Ovary (tissue), 7 donors: ENCODE measurements at regions not wholly inside any gene's neighbourhood (a gene's known extent, or its start where the extent isn't known, plus 50 kb on each side); places are given as distances from the start of the nearest gene placed in this dataset.

Experiments used
- DNase-seq, 5 donors: peaks; one replicate each; pipeline ENCODE4 v3.0.0-alpha.2; 2019 to 2020
- H3K27ac ChIP-seq, 2 donors: fragments of 200-600 bp; one replicate each; pipeline versions ENCODE4 v1.5.1 to v1.8.0; 2019 to 2022
- H3K27me3 ChIP-seq: fragments of 200-600 bp; one replicate; pipeline ENCODE4 v1.8.0; 2022
- H3K36me3 ChIP-seq: fragments of 200-600 bp; sonication (generic); one replicate; pipeline ENCODE4 v1.5.1; 2019
- H3K4me1 ChIP-seq: one replicate; pipeline ENCODE4 v1.8.1; 2013; ENCODE audit warnings: mild to moderate bottlenecking, moderate library complexity; ENCODE audit not compliant: insufficient read depth
- H3K4me3 ChIP-seq: fragments of 200-600 bp; sonication (generic); one replicate; pipeline ENCODE4 v1.5.1; 2017
- H3K9me3 ChIP-seq, 2 donors: fragments of 200-600 bp in 1 of 2; sonication (generic) in 1 of 2; one replicate each; pipeline versions ENCODE4 v1.5.1 to v1.8.1; 2013 to 2019; ENCODE audit warnings: mild to moderate bottlenecking in 1 of 2, moderate library complexity in 1 of 2
- EP300 ChIP-seq: sonication (generic); formaldehyde crosslinking; IDR thresholded peaks from one replicate; pipeline ENCODE4 v1.6.1; 2017; ENCODE audit warnings: antibody characterized with exemption
- POLR2A ChIP-seq: fragments of 450-650 bp; IDR thresholded peaks from one replicate; pipeline ENCODE4 v1.6.1; 2017; ENCODE audit warnings: antibody characterized with exemption, mild to moderate bottlenecking, moderate library complexity
- WGBS, 3 donors: extraction: QIAGEN DNeasy Blood & Tissue Kit in 1 of 3; methylation state at CpG; one replicate each; pipeline versions ENCODE4 v1.1.5 to v1.1.7; 2013 to 2017; 5-methylcytosine and 5-hydroxymethylcytosine counted together
- intact Hi-C, 4 donors: fragments of 100-400 bp; cut with DNase I; formaldehyde crosslinking; loops; one replicate each; pipeline versions ENCODE4 v1.11.0 to v1.15.1; 2022 to 2023
- TF ChIP-seq, protein P1 (sequence below), 3 donors: fragments of 450-650 bp in 2 of 3; fragments of 200-600 bp in 1 of 3; IDR thresholded peaks; one replicate each; pipeline versions ENCODE4 v1.5.1 to v1.8.0; 2016 to 2022; ENCODE audit warnings: antibody characterized with exemption in 3 of 3, mild to moderate bottlenecking in 1 of 3
- donor health status: DM: no; HTN: no; CAD: no; lungs with moderate emphysema.
- donor health status: DM: no; HTN: no; CAD: no.
- donor health status: Bipolar disorder and iron deficiency.
- donor health status: DM: no; HTN: no; CAD: no.
- donor health status: DM: yes; HTN: yes; CAD: no.

DNA sequence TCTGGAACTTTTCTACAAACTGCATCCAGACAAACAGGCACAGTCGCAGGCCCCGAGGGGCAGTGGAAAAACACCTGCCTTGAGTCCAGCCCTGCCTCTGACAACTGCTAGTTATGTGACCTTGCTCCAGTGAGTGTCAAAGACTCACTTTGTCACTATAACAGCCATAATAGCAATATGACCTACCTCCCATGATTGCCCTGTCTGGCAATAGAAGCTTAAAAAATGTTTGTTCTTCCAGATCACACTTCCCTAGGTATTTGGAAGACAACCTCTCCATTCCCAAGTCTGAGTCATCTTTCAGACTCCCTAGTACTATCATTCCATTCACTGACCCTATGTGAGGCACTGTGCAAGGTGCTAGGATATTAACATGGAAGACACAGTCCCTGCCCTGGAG, 74.5 kb downstream of the RPL27A start:
- Histone ChIP-seq H3K27ac (no peak overlapping the region), H3K9me3 (no peaks in the 10 kb centered on the region), H3K4me1 (peaks cover 29% of the 10 kb centered on the region), H3K36me3 (no peaks in the 10 kb centered on the region), H3K4me3 (no peak overlapping the region), H3K27me3 (no peaks in the 10 kb centered on the region)
- DNase-seq, result no peak
- 75 to 76% (median 75%) methylated on average over 2 of the region's 2 CpGs for WGBS, 3 donors
- intact Hi-C loops, result no loop called here
- TF ChIP-seq, protein P1, sequence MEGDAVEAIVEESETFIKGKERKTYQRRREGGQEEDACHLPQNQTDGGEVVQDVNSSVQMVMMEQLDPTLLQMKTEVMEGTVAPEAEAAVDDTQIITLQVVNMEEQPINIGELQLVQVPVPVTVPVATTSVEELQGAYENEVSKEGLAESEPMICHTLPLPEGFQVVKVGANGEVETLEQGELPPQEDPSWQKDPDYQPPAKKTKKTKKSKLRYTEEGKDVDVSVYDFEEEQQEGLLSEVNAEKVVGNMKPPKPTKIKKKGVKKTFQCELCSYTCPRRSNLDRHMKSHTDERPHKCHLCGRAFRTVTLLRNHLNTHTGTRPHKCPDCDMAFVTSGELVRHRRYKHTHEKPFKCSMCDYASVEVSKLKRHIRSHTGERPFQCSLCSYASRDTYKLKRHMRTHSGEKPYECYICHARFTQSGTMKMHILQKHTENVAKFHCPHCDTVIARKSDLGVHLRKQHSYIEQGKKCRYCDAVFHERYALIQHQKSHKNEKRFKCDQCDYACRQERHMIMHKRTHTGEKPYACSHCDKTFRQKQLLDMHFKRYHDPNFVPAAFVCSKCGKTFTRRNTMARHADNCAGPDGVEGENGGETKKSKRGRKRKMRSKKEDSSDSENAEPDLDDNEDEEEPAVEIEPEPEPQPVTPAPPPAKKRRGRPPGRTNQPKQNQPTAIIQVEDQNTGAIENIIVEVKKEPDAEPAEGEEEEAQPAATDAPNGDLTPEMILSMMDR (IDR thresholded peaks at IDR 0.05), result no peak
- TF ChIP-seq EP300, result no peak
- no peak for TF ChIP-seq POLR2A

DNA sequence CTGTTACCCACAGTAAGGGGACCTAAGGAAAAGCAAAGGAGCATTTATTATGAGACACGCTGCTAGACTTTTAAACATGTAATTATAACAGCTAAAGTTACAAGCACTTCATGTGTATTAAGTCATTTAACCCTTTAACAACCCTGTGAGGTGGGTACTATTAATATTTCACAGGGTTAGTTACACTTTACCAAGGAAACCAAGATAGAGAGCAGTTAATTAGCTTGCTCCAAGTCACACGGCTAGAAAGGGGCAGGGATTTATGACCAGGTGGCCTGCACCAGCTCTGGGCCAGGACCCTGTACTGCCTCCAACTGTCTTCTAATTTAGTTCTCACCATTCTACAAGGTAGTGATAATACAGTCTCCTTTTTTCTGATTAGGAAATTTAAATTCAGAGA, 74.9 kb downstream of the RPL27A start:
- Histone ChIP-seq H3K27me3 (no peaks in the 10 kb centered on the region), H3K36me3 (no peaks in the 10 kb centered on the region), H3K4me3 (no peak overlapping the region), H3K9me3 (no peaks in the 10 kb centered on the region), H3K27ac (no peak overlapping the region), H3K4me1 (peaks cover 32% of the 10 kb centered on the region)
- DNase-seq, result no peak
- intact Hi-C loops, result no loop called here
- WGBS, 3 donors, result 38 to 53% (median 51%) methylated on average over 2 of the region's 2 CpGs
- TF ChIP-seq, protein P1 (IDR thresholded peaks at IDR 0.05), result no peak
- TF ChIP-seq POLR2A (no peak), EP300 (no peak)

DNA sequence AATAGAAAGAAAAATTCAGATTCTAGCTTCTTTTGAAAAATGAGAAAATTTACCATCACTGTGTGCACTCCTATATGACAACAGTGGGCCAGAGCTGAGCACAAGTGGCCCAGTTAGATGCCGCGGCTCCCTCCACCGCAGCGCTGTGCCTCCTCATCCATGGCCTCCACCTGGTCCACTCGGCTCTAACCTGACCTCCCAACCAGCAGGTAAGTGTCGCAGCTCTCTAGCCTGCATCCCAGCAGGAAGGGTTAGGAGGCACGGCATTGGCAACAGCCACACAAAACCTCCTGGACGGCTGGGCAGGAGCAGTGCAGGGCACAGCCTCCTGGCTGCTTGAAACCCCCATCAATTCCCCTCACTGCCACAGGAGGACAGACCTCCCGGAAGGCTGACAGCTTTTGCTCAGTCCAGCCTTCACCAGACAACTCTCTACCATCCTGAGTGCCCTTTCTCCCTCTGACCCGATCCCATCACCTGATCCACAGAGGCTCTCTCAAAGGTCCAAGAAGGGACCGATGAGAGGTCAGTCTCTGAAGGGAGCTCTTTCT, 76.1 kb downstream of the RPL27A start:
- Histone ChIP-seq H3K36me3 (no peaks in the 10 kb centered on the region), H3K9me3 (no peaks in the 10 kb centered on the region), H3K27me3 (no peaks in the 10 kb centered on the region), H3K4me3 (no peak overlapping the region), H3K27ac (peak overlapping the region in 1 of 2 donors; percentile 29), H3K4me1 (peaks cover 32% of the 10 kb centered on the region)
- 78 to 86% (median 83%) methylated on average over 11 of the region's 11 CpGs for WGBS, 3 donors
- TF ChIP-seq, protein P1 (IDR thresholded peaks at IDR 0.05), result no peak
- intact Hi-C loops, result no loop called here
- no peak for DNase-seq

DNA sequence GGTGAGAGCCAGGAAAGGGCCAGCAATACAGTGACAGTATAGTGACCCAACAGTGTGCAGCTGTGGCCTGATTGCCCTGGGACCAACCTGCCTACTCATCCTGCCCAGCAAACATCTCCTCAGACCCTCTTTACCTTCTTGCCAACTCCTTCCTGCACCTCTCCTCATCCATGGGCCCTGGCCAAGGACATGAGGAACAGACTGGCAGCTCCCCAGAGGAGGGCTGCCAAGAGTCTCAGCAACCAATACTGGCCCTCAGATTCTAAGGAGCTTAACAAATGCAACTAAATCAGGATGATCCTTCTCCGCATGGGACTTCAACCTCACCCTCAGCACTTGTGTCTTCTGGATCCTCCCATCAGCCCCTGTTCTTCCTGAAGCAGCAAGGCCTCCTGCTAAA, 77.0 kb downstream of the RPL27A start:
- peak; percentile 39 to 70 (median 59) for DNase-seq
- peak overlapping the region in 1 of 2 donors; percentile 45 for H3K27ac ChIP-seq
- TF ChIP-seq EP300, result no peak
- TF ChIP-seq POLR2A, result no peak
- TF ChIP-seq, protein P1 (IDR thresholded peaks at IDR 0.05), result no peak
- H3K9me3 ChIP-seq, result no peaks in the 10 kb centered on the region
- H3K36me3 ChIP-seq, result no peaks in the 10 kb centered on the region
- no peaks in the 10 kb centered on the region for H3K27me3 ChIP-seq
- intact Hi-C loops, result no loop called here
- H3K4me3 ChIP-seq, result no peak overlapping the region
- peaks cover 32% of the 10 kb centered on the region for H3K4me1 ChIP-seq
- WGBS, 3 donors, result 29 to 43% (median 36%) methylated on average over 1 of the region's 1 CpG
